ENCODE measurements at regions not wholly inside any gene's neighbourhood (a gene's known extent, or its start where the extent isn't known, plus 50 kb on each side); places are given as distances from the start of the nearest gene placed in this dataset.

- no peak overlapping the region for H3K4me3 ChIP-seq (ENCODE audit: low read length)
- no peaks in the 10 kb centered on the region for H3K4me1 ChIP-seq (ENCODE audit: insufficient read depth, low read length)
- no peaks in the 10 kb centered on the region for H3K36me3 ChIP-seq (ENCODE audit: insufficient read depth, low read length)
- no peaks in the 10 kb centered on the region for H3K27me3 ChIP-seq (ENCODE audit: insufficient read depth, low read length)
- no peaks in the 10 kb centered on the region for H3K9me3 ChIP-seq (ENCODE audit: low read length)
- no peak overlapping the region for H2AFZ ChIP-seq (ENCODE audit: low read depth, low read length)
These were observed 246.9 kb upstream of the LRTM1 start for GRCh38 chr3:55174747-55175146.

- Histone ChIP-seq H3K27me3 (ENCODE audit: insufficient read depth, low read length) (no peaks in the 10 kb centered on the region), H3K4me3 (ENCODE audit: low read length) (no peak overlapping the region), H2AFZ (ENCODE audit: low read depth, low read length) (no peak overlapping the region), H3K9me3 (ENCODE audit: low read length) (no peaks in the 10 kb centered on the region), H3K4me1 (ENCODE audit: insufficient read depth, low read length) (no peaks in the 10 kb centered on the region), H3K36me3 (ENCODE audit: insufficient read depth, low read length) (no peaks in the 10 kb centered on the region)
These were observed 245.6 kb upstream of the LRTM1 start for GRCh38 chr3:55173504-55173903.

DNA sequence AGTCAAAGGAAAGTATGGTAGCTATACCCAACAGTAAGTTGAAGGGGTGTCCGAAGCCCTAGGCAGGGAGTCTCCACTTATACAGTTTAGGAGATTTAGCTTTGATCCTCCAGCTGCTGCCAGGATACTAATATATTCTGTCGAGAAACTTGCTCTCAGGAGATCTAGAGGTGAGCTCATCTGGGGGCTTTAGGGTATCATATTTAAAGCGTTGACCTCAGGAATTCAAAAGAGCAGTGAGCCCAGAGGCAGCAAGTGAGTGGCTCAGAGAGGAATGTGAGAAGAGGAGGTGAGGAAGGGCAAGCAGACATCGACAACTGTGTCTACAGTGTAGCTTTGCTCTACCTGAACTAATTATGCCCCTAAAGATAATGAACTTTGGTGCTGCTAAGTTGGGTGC is 245.1 kb upstream of the LRTM1 start:
- Histone ChIP-seq H3K4me3 (ENCODE audit: low read length) (no peak overlapping the region), H3K36me3 (ENCODE audit: insufficient read depth, low read length) (no peaks in the 10 kb centered on the region), H3K27me3 (ENCODE audit: insufficient read depth, low read length) (no peaks in the 10 kb centered on the region), H2AFZ (ENCODE audit: low read depth, low read length) (no peak overlapping the region), H3K9me3 (ENCODE audit: low read length) (no peaks in the 10 kb centered on the region), H3K4me1 (ENCODE audit: insufficient read depth, low read length) (no peaks in the 10 kb centered on the region)

- peaks cover 2% of the 10 kb centered on the region for H3K4me1 ChIP-seq (ENCODE audit: insufficient read depth, low read length)
- H3K36me3 ChIP-seq (ENCODE audit: insufficient read depth, low read length): no peaks in the 10 kb centered on the region
- H3K27me3 ChIP-seq (ENCODE audit: insufficient read depth, low read length): no peaks in the 10 kb centered on the region
- no peak overlapping the region for H2AFZ ChIP-seq (ENCODE audit: low read depth, low read length)
- no peaks in the 10 kb centered on the region for H3K9me3 ChIP-seq (ENCODE audit: low read length)
- H3K4me3 ChIP-seq (ENCODE audit: low read length): no peak overlapping the region
These were observed 242.6 kb upstream of the LRTM1 start for GRCh38 chr3:55170444-55170843.

DNA sequence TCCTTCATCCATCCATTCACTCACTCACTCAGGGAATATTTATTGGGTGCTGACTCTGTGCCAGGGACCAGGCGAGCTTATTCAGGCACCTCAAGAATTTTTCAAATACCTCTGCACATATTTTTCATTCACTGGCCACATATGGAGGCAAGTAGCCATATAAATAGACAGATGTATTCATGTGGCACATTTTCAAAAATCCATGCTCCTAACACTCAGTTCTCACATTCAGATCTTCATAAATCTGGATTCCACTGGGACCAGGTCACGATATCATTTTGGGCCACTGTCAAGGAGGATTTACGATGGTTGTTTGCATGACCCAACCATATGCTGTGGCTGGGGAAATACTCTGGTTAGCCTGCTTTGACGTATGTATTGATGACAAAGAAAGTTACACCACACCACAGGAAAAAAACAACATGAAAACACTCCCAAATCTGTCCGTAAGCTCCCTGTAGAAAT is 241.8 kb upstream of the LRTM1 start:
- Histone ChIP-seq H3K27me3 (ENCODE audit: insufficient read depth, low read length) (no peaks in the 10 kb centered on the region), H3K4me3 (ENCODE audit: low read length) (no peak overlapping the region), H3K4me1 (ENCODE audit: insufficient read depth, low read length) (peaks cover 2% of the 10 kb centered on the region), H2AFZ (ENCODE audit: low read depth, low read length) (no peak overlapping the region), H3K9me3 (ENCODE audit: low read length) (no peaks in the 10 kb centered on the region), H3K36me3 (ENCODE audit: insufficient read depth, low read length) (no peaks in the 10 kb centered on the region)

DNA sequence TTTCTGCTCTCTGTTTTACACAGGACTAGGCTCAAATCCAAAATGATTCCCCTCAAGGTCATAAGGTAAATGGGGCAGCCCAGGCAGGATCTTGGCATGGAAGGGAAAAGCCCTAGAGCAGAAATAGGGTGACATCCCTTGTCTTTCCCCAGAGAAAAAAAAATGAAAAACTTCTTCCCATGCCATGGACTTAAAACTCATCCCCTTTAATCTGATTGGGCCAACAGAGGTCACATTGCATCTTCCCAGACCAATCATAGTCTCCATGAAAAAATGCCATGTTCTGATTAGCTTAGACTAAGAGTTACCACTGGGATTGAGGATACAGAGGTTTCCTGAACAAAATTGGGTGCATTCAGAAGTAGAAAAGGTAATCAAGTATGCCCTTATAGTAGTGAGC is 241.3 kb upstream of the LRTM1 start:
- H3K9me3 ChIP-seq (ENCODE audit: low read length): no peaks in the 10 kb centered on the region
- H3K4me3 ChIP-seq (ENCODE audit: low read length): no peak overlapping the region
- H3K36me3 ChIP-seq (ENCODE audit: insufficient read depth, low read length): no peaks in the 10 kb centered on the region
- no peaks in the 10 kb centered on the region for H3K27me3 ChIP-seq (ENCODE audit: insufficient read depth, low read length)
- H2AFZ ChIP-seq (ENCODE audit: low read depth, low read length): no peak overlapping the region
- peaks cover 2% of the 10 kb centered on the region for H3K4me1 ChIP-seq (ENCODE audit: insufficient read depth, low read length)

DNA sequence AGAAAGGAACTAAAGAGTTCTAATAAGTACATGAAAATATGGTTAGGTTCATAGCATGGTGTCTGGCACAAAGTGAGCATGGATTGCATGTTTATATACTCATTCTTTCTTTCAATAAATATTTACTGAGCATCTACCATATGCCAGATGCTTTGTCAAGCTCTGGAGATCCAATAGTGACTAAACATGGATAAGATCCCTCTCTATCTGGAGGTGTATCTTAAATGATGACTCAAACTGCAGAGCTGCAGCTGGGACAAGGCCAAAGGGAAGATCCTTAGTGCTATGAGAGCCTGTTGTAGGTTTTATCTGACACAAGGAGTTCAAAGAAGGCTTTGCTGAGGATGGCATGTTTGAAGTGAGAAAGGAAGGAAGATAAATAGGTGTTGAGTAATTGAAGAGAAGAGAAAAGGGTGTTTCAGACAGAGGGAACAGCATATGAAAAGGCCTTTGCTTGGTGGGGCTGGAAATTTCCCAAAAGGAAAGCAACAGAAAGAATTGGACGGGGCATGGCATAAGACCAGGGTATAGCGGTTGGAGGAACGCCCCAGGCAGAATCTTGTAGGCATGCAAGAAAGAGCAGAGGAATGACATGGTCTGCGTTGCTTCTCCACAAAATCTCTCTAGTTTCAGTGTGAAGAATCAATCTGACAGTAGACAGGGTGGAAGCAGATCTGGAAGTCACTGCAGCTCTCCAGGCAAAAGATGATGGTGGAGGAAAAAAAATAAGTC is 239.9 kb upstream of the LRTM1 start:
- Histone ChIP-seq H3K27me3 (ENCODE audit: insufficient read depth, low read length) (no peaks in the 10 kb centered on the region), H3K4me1 (ENCODE audit: insufficient read depth, low read length) (peaks cover 2% of the 10 kb centered on the region), H3K36me3 (ENCODE audit: insufficient read depth, low read length) (no peaks in the 10 kb centered on the region), H3K4me3 (ENCODE audit: low read length) (no peak overlapping the region), H2AFZ (ENCODE audit: low read depth, low read length) (no peak overlapping the region), H3K9me3 (ENCODE audit: low read length) (no peaks in the 10 kb centered on the region)

DNA sequence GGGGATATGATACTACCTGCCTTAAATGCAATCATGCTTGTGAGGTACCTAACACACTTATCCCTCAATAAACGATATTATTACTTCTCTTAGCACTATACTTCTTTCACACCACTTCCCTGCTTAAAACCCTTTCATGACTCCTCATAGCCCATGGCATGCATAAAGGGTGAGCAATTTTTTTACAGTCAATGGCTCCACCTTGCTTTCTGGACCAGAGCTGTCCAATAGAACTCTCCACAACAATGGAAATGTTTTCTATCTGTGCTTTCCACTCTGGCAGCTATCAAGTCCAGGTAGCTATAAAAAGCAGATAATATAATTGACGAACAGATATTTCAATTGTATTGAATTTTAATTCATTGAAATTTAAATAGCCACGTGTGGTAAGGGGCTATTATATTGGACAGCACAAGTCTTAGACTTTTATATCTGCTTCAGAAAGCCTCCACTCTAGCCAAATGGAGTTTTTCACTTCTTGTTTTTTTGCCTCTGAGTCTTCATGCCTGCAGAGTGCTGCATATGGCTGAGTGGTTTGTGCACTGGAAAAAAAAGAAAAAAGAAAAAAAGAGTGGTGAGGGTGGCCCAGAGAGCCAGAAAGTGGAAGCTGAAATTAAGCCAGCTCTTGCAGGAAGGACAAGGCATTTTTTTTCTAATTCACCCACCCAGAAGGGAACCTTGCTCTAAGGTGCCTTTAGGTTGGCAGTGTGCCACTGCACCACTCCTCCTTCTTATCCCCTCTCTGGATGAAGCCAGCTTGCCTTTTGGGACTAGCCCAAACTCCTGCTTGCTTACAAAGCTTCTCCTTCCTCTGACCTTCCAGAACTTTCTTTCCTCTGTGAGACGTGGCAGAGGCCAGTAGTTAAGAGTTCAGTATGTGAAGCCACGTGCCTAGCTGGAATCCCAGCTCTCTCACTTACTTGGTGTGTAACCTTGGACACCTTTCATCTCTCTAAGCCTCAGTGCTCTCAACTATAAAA is 239.0 kb upstream of the LRTM1 start:
- no peak overlapping the region for H2AFZ ChIP-seq (ENCODE audit: low read depth, low read length)
- H3K36me3 ChIP-seq (ENCODE audit: insufficient read depth, low read length): no peaks in the 10 kb centered on the region
- H3K27me3 ChIP-seq (ENCODE audit: insufficient read depth, low read length): no peaks in the 10 kb centered on the region
- H3K9me3 ChIP-seq (ENCODE audit: low read length): no peaks in the 10 kb centered on the region
- peaks cover 2% of the 10 kb centered on the region for H3K4me1 ChIP-seq (ENCODE audit: insufficient read depth, low read length)
- H3K4me3 ChIP-seq (ENCODE audit: low read length): no peak overlapping the region

DNA sequence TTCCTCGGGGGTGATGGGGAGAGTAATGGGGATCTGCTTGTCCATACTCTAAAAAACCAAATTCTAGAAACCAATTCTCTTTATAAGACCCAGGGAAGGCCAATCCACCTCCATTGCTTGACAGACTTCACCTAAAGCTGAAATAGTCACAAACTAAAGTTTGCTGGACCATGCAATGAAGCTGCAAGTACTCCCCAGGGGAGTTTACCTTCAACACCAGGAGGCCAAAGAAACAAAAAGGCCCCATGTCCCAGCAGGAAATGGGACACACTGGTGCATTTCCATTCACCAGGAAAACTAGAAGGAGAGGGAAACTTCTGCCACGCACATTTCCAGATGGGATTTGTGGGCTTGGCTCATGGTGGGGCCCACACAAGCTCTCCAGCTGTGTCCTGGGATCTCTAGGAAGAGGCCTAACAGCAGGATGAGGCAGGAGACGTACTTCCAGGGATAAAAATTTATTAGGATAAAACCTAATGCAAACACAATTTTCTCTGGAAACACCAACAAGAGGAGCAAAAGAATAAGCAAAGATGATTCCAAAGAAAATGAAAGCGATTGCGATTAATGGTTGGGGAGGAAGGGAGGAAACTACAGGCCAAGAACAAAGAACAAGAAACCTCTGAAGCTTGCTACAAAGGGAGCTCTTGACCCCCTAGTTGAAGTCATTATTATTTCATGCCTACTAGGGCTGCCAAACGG is 238.0 kb upstream of the LRTM1 start:
- Histone ChIP-seq H2AFZ (ENCODE audit: low read depth, low read length) (no peak overlapping the region), H3K27me3 (ENCODE audit: insufficient read depth, low read length) (no peaks in the 10 kb centered on the region), H3K4me3 (ENCODE audit: low read length) (no peak overlapping the region), H3K36me3 (ENCODE audit: insufficient read depth, low read length) (no peaks in the 10 kb centered on the region), H3K4me1 (ENCODE audit: insufficient read depth, low read length) (peaks cover 2% of the 10 kb centered on the region), H3K9me3 (ENCODE audit: low read length) (no peaks in the 10 kb centered on the region)

DNA sequence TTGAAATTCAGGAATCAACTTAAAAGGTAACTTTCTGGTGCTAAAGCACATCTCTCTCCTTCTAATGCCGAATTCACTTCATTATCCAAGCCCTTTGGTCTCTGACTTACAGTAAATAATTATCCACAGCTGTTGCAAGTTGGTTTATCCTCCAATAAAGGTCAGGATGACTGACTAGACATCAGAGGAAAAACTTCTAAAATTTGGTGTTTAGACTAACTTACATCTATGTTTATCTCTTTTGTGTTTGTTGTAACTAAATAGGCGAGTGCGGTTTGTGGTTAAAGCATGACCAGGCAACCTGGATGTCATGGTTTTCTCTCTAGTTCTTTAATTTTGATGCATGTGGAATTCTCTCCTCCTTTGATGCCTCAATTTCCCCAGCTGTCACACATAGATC is 237.4 kb upstream of the LRTM1 start:
- H3K4me1 ChIP-seq (ENCODE audit: insufficient read depth, low read length): peaks cover 2% of the 10 kb centered on the region
- no peak overlapping the region for H3K4me3 ChIP-seq (ENCODE audit: low read length)
- no peaks in the 10 kb centered on the region for H3K9me3 ChIP-seq (ENCODE audit: low read length)
- no peaks in the 10 kb centered on the region for H3K27me3 ChIP-seq (ENCODE audit: insufficient read depth, low read length)
- no peak overlapping the region for H2AFZ ChIP-seq (ENCODE audit: low read depth, low read length)
- H3K36me3 ChIP-seq (ENCODE audit: insufficient read depth, low read length): no peaks in the 10 kb centered on the region

GRCh38 chr3:55164876-55165275 is 237.0 kb upstream of the LRTM1 start:
- Histone ChIP-seq H2AFZ (ENCODE audit: low read depth, low read length) (no peak overlapping the region), H3K9me3 (ENCODE audit: low read length) (no peaks in the 10 kb centered on the region), H3K4me3 (ENCODE audit: low read length) (no peak overlapping the region), H3K4me1 (ENCODE audit: insufficient read depth, low read length) (peaks cover 2% of the 10 kb centered on the region), H3K27me3 (ENCODE audit: insufficient read depth, low read length) (no peaks in the 10 kb centered on the region), H3K36me3 (ENCODE audit: insufficient read depth, low read length) (no peaks in the 10 kb centered on the region)

GRCh38 chr3:55164191-55164590 is 236.3 kb upstream of the LRTM1 start:
- Histone ChIP-seq H3K36me3 (ENCODE audit: insufficient read depth, low read length) (no peaks in the 10 kb centered on the region), H3K4me3 (ENCODE audit: low read length) (no peak overlapping the region), H3K27me3 (ENCODE audit: insufficient read depth, low read length) (no peaks in the 10 kb centered on the region), H3K9me3 (ENCODE audit: low read length) (no peaks in the 10 kb centered on the region), H2AFZ (ENCODE audit: low read depth, low read length) (no peak overlapping the region), H3K4me1 (ENCODE audit: insufficient read depth, low read length) (peaks cover 2% of the 10 kb centered on the region)

- Histone ChIP-seq H3K9me3 (ENCODE audit: low read length) (no peaks in the 10 kb centered on the region), H3K4me3 (ENCODE audit: low read length) (no peak overlapping the region), H2AFZ (ENCODE audit: low read depth, low read length) (no peak overlapping the region), H3K4me1 (ENCODE audit: insufficient read depth, low read length) (peaks cover 2% of the 10 kb centered on the region), H3K36me3 (ENCODE audit: insufficient read depth, low read length) (no peaks in the 10 kb centered on the region), H3K27me3 (ENCODE audit: insufficient read depth, low read length) (no peaks in the 10 kb centered on the region)
These were observed 235.6 kb upstream of the LRTM1 start for GRCh38 chr3:55163421-55163820.
